DMS114 treated with DMSO at 0.1 percent for 48 hours (cell line): ENCODE measurements at regions not wholly inside any gene's neighbourhood (a gene's known extent, or its start where the extent isn't known, plus 50 kb on each side); places are given as distances from the start of the nearest gene placed in this dataset.

Source experiments
- DNase-seq: peaks from one replicate; lab custom pipeline; 2025; ENCODE audit not compliant: unreplicated experiment; lab: John Stamatoyannopoulos, UW

- DNase-seq = no peak
Observed at GRCh38 chr10:47140761-47141348, 159.1 kb upstream of the GDF10 start.

GRCh38 chr10:47141349-47141748 is 158.6 kb upstream of the GDF10 start:
- DNase-seq = no peak

GRCh38 chr10:47143072-47143471 is 156.9 kb upstream of the GDF10 start:
- DNase-seq = no peak

- DNase-seq = no peak
Observed at GRCh38 chr10:47143473-47143872, 156.5 kb upstream of the GDF10 start.

- DNase-seq = no peak
Observed at GRCh38 chr10:47144525-47144924, 155.5 kb upstream of the GDF10 start.

- DNase-seq = no peak
Observed at GRCh38 chr10:47145290-47145934, 154.6 kb upstream of the GDF10 start.

- DNase-seq = no peak
Observed at GRCh38 chr10:47146572-47146971, 153.4 kb upstream of the GDF10 start.

GRCh38 chr10:47147186-47147585 is 152.8 kb upstream of the GDF10 start:
- no peak for DNase-seq

GRCh38 chr10:47150581-47150980 is 149.4 kb upstream of the GDF10 start:
- no peak for DNase-seq

- DNase-seq = no peak
Observed at GRCh38 chr10:47151920-47152319, 148.1 kb upstream of the GDF10 start.

- no peak for DNase-seq
Observed at GRCh38 chr10:47152861-47153349, 147.1 kb upstream of the GDF10 start.

- DNase-seq = no peak
Observed at GRCh38 chr10:47154762-47155161, 145.2 kb upstream of the GDF10 start.

- DNase-seq = no peak
Observed at GRCh38 chr10:47156873-47157272, 143.1 kb upstream of the GDF10 start.

- DNase-seq = no peak
Observed at GRCh38 chr10:47158116-47159071, 141.6 kb upstream of the GDF10 start.

GRCh38 chr10:47159361-47160260 is 140.4 kb upstream of the GDF10 start:
- no peak for DNase-seq

GRCh38 chr10:47160261-47160908 is 139.6 kb upstream of the GDF10 start:
- DNase-seq = no peak

GRCh38 chr10:47160967-47161366 is 139.0 kb upstream of the GDF10 start:
- DNase-seq = no peak

- no peak for DNase-seq
Observed at GRCh38 chr10:47161465-47161864, 138.5 kb upstream of the GDF10 start.

GRCh38 chr10:47164126-47164799 is 135.7 kb upstream of the GDF10 start:
- no peak for DNase-seq

- no peak for DNase-seq
Observed at GRCh38 chr10:47164800-47165128, 135.2 kb upstream of the GDF10 start.
